ENCODE measurements at regions not wholly inside any gene's neighbourhood (a gene's known extent, or its start where the extent isn't known, plus 50 kb on each side); places are given as distances from the start of the nearest gene placed in this dataset.

DNA sequence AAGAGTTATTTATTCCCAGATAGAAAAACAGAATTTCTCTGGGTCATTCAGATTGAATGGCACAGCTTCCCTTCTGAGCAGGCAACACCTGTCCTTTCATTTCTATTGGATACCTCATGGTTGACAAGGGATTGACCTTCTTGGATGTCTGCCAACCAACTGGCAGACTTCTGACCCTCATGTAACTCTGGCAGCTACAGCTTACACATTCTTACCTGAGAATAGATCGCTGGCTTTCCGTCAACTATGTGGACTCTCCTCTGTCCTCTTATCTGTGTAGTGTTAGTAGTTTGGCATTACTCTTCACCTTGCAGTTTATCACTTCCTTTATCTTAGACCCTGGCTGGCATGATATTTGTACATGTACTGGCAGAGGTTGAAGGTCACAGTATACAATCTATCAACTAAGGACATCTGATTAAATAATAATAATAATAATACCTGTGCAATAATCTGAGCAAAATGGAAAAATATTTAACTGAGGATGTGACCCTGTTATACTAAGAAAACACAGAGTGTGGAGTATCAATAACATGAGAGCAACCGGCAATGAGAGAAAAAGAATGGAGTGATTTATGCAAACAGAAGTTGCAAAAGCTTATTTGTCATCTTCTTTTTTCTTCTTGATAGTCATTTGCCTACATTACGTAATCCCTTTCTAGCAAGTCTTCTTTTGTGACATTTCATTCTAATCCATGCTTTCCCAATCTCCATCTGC, 1118.2 kb downstream of the ARAP2 start:
- Histone ChIP-seq H3K36me3 (ENCODE audit: insufficient read depth, low read length) (no peaks in the 10 kb centered on the region), H3K9me3 (ENCODE audit: control insufficient read depth, insufficient read depth, low read length) (no peaks in the 10 kb centered on the region), H3K4me1 (ENCODE audit: insufficient read depth, low read length) (no peaks in the 10 kb centered on the region), H3K9ac (ENCODE audit: low read depth, low read length) (no peak overlapping the region)

DNA sequence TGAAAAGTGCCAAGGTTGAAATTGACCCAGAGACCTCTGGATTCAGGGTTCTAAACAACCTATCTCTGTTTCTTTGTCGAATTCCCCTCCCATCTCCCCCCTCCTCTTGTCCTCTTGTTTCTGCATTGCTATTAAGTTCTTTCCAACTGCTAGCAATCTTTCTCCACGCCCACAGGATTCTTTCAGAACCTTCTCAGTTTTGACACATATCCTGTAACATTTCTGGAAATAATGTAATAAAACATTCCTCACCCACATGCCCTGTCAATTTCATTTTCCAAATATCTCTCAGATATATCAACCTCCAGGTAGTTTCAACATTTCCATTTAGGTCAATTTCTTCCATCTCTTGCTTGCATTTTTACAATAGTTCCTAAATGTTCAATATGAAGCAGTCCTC, 1105.9 kb downstream of the ARAP2 start:
- Histone ChIP-seq H3K9me3 (ENCODE audit: control insufficient read depth, insufficient read depth, low read length) (peaks cover 8% of the 10 kb centered on the region), H3K9ac (ENCODE audit: low read depth, low read length) (no peak overlapping the region), H3K4me1 (ENCODE audit: insufficient read depth, low read length) (no peaks in the 10 kb centered on the region), H3K36me3 (ENCODE audit: insufficient read depth, low read length) (no peaks in the 10 kb centered on the region; the same call in 1 of the 2 replicates)

DNA sequence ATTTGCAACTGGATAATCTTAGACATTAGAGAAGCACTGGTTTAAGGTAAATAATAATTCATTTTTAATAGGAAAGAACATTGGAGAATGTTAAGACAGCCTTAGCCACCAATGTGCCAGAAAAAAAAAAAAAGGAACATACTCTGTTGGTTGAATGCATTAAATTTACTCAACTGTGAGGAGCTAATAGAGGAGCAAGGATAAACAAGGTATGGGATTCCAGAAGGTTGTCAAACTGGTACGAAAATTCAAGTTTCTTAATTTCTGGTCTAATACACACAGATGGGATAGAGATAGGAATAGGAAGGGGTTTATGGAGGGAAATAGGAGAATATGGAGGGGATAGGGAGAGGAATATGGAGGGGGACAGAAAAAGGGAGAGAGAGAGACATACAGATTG, 1096.6 kb downstream of the ARAP2 start:
- H3K4me1 ChIP-seq (ENCODE audit: insufficient read depth, low read length) = no peaks in the 10 kb centered on the region
- H3K9me3 ChIP-seq (ENCODE audit: control insufficient read depth, insufficient read depth, low read length) = 0 out of 2 replicates have a peak, but pooled peaks cover 7% of the 10 kb centered on the region

DNA sequence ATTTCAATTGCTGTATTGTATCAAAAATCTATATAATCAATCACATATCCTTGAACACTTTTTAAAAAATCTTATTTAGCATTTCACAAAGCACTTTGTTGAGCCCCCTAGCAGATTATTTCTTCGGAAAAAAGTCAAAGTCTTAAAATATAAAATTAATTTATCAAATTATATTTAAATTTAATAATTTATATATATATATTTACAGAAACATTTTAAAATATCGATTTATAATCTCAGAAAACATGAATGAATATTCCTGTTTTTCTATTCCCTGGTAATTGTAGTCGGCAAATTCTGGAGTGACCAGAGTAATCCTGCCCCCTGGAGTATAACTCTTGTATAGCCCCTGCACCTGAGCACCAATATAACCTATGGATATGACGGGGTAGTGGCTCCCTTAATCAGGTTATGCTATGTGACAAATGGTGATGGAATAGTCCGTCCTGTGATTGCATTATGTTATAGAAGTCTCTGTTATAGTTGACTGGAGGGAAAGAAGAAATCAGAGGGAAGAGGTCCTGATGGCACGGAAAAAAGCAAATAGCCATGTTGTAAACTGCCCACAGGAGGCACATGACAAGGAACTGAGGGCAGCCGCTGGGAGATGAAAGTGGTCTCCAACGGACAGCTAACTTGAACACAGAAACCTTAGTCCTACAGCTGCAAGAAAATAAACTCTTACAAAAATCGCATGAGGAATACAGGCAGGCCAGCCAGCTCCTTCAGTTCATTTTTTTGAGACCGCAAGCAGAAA, 1092.3 kb downstream of the ARAP2 start:
- no peaks in the 10 kb centered on the region for H3K36me3 ChIP-seq (ENCODE audit: insufficient read depth, low read length)
- no peaks in the 10 kb centered on the region for H3K4me1 ChIP-seq (ENCODE audit: insufficient read depth, low read length)
- no peaks in the 10 kb centered on the region for H3K9me3 ChIP-seq (ENCODE audit: control insufficient read depth, insufficient read depth, low read length)
- no peak overlapping the region for H3K9ac ChIP-seq (ENCODE audit: low read depth, low read length)

More for the DNA sequence above, 1096.6 kb downstream of the ARAP2 start:
- no peak overlapping the region for H3K9ac ChIP-seq (ENCODE audit: low read depth, low read length)
- H3K36me3 ChIP-seq (ENCODE audit: insufficient read depth, low read length) = no peaks in the 10 kb centered on the region

DNA sequence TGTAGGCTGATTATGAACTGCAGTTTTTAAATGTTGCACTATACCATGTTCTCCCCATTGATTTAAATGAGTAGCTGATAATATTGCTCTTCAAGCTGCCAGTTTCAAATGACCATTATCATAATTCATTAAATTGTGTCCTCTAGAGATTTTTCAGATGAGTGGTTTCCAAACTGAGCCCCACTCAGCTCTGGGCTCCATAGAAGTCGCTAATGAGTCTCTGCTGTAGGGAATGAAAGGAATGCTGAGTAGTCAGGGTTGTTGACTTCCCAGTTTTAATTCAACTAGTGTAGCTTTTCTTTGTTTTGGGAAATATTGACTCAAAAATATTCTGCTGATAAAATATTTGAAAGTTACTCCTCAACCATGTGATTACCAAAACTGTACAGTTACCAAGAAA, 1081.1 kb downstream of the ARAP2 start:
- no peaks in the 10 kb centered on the region for H3K36me3 ChIP-seq (ENCODE audit: insufficient read depth, low read length)
- H3K4me1 ChIP-seq (ENCODE audit: insufficient read depth, low read length) = no peaks in the 10 kb centered on the region
- H3K9ac ChIP-seq (ENCODE audit: low read depth, low read length) = no peak overlapping the region
- no peaks in the 10 kb centered on the region for H3K9me3 ChIP-seq (ENCODE audit: control insufficient read depth, insufficient read depth, low read length)

DNA sequence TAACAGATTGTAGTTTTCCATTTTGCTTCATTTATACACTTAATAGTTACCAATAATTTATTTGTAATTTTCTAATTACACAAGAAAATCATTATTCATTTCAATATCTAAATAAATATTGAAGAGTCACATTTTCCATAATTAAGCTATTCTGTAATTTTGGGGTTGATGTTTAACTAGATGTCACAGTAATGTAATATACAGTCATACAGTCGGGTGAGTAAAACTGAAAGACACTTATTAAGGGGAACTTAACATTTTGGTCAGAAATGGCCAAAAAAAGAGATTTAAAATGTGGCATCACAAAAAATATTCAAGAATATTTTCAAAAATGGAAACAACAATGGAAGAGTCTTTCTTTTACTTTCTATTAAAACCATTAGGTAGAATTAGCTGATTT, 1080.3 kb downstream of the ARAP2 start:
- no peak overlapping the region for H3K9ac ChIP-seq (ENCODE audit: low read depth, low read length)
- H3K36me3 ChIP-seq (ENCODE audit: insufficient read depth, low read length) = no peaks in the 10 kb centered on the region
- H3K9me3 ChIP-seq (ENCODE audit: control insufficient read depth, insufficient read depth, low read length) = no peaks in the 10 kb centered on the region
- no peaks in the 10 kb centered on the region for H3K4me1 ChIP-seq (ENCODE audit: insufficient read depth, low read length)

DNA sequence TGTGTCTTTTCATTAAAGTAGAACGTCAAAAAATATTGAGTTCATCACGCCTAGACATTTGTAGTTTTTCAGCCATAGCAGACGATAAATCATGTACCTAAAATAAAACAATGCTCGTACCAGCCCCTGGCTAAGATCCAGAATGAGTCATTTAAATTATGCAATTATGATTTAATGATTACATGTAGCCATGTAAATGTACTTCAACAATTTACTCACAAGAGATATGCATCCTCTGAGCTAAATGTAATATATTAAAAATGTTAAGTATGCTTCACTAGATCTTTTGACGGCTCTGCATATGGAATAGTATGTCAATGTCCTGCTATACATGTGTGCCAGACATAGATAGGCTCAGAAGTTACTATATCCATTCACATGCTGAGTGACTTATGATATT, 1077.8 kb downstream of the ARAP2 start:
- Histone ChIP-seq H3K36me3 (ENCODE audit: insufficient read depth, low read length) (no peaks in the 10 kb centered on the region), H3K9ac (ENCODE audit: low read depth, low read length) (no peak overlapping the region), H3K9me3 (ENCODE audit: control insufficient read depth, insufficient read depth, low read length) (no peaks in the 10 kb centered on the region), H3K4me1 (ENCODE audit: insufficient read depth, low read length) (no peaks in the 10 kb centered on the region)

DNA sequence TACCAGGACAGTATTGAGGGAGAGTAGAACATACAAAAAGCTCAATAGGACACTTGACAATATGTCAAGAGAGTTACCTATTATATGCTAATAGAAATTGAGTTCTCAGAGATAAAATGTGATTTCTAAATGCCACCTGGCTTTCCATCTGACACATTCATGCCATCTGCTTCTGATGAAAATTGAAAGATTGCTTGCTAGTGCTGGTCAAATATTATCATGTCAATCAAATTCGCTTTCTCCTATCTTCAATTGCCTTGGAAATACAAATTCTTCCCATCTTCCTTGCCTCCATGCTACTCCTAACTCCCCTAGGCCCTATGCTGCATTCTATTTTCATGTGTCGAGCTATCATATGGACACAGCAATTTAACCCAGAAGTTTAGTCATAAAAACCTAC, 1076.9 kb downstream of the ARAP2 start:
- H3K36me3 ChIP-seq (ENCODE audit: insufficient read depth, low read length) = no peaks in the 10 kb centered on the region
- H3K9me3 ChIP-seq (ENCODE audit: control insufficient read depth, insufficient read depth, low read length) = no peaks in the 10 kb centered on the region
- no peak overlapping the region for H3K9ac ChIP-seq (ENCODE audit: low read depth, low read length)
- H3K4me1 ChIP-seq (ENCODE audit: insufficient read depth, low read length) = no peaks in the 10 kb centered on the region

DNA sequence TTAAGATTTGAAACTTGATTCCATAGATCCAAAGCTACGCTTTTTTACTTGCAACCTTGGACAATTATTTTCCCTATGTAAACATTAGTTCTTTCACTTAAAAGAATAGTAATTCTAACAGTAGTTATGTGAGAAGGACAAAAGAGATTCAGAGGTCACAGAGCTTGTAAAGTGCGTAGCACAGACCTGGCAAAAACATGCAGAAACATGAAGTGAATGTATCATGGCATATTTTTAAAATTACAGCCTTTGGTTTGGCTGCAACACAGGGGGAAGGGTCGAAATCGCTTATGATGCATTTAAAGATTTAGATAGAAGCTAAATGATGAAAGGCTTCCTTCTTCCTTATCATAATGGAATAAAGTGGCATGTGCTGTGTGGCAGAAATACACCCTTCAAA, 1068.8 kb downstream of the ARAP2 start:
- H3K36me3 ChIP-seq (ENCODE audit: insufficient read depth, low read length) = no peaks in the 10 kb centered on the region
- H3K4me1 ChIP-seq (ENCODE audit: insufficient read depth, low read length) = no peaks in the 10 kb centered on the region
- H3K9me3 ChIP-seq (ENCODE audit: control insufficient read depth, insufficient read depth, low read length) = no peaks in the 10 kb centered on the region
- no peak overlapping the region for H3K9ac ChIP-seq (ENCODE audit: low read depth, low read length)

DNA sequence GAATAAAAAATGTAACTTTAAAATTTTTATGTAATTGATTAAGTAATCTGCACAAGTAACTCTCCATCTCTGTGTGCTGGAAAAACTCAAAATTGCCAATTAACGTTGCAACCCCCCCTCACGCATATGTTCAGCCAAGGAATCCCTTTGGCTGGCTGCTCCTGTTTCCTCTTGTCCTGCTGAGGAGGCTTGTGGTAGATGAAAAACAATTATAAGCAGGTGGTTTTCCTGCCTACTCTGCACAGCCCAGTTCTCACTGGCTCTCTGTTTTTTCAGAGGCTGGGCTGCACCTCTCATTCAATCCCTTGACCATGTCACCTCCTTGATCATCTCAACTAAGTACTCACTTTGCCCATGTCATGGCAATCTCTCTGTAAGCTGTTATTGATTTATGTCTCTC, 1068.4 kb downstream of the ARAP2 start:
- Histone ChIP-seq H3K36me3 (ENCODE audit: insufficient read depth, low read length) (no peaks in the 10 kb centered on the region), H3K4me1 (ENCODE audit: insufficient read depth, low read length) (no peaks in the 10 kb centered on the region), H3K9me3 (ENCODE audit: control insufficient read depth, insufficient read depth, low read length) (no peaks in the 10 kb centered on the region), H3K9ac (ENCODE audit: low read depth, low read length) (no peak overlapping the region)

DNA sequence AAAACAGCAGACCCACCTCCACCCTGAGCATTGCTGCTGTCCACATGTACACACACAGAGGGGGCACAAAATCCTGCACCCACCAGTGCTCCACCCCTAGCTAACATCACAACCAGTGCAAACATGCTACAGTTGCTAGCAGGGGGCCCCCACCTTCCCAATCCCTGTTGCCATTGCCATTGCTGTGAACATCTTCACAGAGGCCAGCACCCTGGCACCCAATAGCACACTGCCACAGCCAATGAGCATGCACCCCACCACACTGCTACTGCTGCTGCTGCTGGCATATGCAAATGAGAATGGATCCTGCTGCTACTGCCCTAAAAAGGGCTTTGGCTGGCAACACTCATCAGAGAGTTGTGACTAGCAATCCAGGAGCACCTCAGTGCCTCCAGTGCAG, 1061.9 kb downstream of the ARAP2 start:
- no peaks in the 10 kb centered on the region for H3K9me3 ChIP-seq (ENCODE audit: control insufficient read depth, insufficient read depth, low read length)
- no peak overlapping the region for H3K9ac ChIP-seq (ENCODE audit: low read depth, low read length)
- no peaks in the 10 kb centered on the region for H3K36me3 ChIP-seq (ENCODE audit: insufficient read depth, low read length)
- no peaks in the 10 kb centered on the region for H3K4me1 ChIP-seq (ENCODE audit: insufficient read depth, low read length)

DNA sequence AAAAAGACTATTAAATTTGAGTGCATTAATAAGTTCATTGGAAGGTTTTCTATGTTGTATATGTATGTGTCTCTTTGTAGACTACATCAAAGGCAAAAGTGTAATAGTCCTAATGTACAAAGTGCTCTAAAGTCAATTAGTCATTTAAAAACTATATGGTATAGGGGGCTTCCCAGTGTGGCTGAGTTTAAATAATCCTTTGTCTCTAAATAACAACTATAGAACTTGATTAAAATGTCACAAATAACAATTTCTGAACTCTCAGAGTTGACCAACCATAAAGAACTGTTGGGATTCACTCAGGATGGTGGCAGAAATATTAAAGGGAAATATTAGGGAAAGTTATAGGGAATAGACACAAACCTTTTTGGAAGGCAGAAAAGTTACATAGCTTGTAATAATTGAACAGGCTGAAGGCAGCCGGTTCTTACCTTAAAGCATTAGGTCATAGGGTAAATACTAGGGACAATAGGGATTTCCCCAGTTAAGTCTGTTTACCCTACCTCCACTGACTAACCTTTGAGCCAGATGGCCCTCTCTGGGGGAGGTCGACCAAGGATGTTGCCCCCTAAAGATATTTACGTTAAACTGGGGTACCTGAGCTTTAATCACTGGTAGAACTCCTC, 1054.2 kb downstream of the ARAP2 start:
- Histone ChIP-seq H3K9me3 (ENCODE audit: control insufficient read depth, insufficient read depth, low read length) (no peaks in the 10 kb centered on the region), H3K4me1 (ENCODE audit: insufficient read depth, low read length) (0 out of 2 replicates have a peak, but pooled peaks cover 4% of the 10 kb centered on the region), H3K36me3 (ENCODE audit: insufficient read depth, low read length) (no peaks in the 10 kb centered on the region), H3K9ac (ENCODE audit: low read depth, low read length) (no peak overlapping the region)

DNA sequence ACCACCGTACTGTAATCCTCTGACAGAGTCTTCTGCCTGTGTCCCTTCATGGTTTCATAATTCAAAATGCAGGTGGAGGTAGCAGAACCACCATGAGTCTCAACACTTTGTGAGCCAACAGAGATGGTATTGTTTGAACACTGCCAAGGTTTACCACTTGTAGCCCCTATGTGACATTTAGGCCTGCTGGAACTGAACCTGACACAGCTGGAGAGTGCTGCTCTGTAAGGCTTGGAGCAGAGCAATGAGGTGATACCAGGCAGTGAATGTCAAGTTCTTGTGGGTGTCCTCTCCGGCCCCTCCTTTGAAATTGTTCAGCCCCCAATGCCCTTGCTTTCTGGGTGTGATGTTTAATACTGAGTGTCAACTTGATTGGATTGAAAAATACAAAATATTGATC, 1042.9 kb downstream of the ARAP2 start:
- Histone ChIP-seq H3K9ac (ENCODE audit: low read depth, low read length) (no peak overlapping the region), H3K9me3 (ENCODE audit: control insufficient read depth, insufficient read depth, low read length) (no peaks in the 10 kb centered on the region), H3K4me1 (ENCODE audit: insufficient read depth, low read length) (no peaks in the 10 kb centered on the region), H3K36me3 (ENCODE audit: insufficient read depth, low read length) (no peaks in the 10 kb centered on the region)

DNA sequence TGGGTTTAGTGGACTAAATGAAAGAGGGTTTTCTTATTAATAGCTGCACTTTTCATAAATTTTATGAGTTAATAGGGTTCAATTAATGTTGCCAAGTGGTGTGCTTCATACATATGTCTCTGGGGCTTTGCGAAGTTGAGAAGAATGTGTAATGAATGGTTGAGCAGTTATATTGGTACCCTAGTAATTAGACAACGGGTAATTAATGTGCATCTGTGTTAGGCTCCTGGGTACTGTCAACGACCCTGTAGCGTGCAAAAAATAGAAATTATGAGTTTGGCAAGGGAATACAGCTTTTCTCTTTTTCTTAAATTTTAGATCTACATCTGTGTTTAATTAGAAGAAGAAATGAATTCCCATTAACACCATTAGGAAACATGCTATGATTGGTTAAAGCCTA, 1027.7 kb downstream of the ARAP2 start:
- Histone ChIP-seq H3K4me1 (ENCODE audit: insufficient read depth, low read length) (no peaks in the 10 kb centered on the region), H3K36me3 (ENCODE audit: insufficient read depth, low read length) (no peaks in the 10 kb centered on the region), H3K9me3 (ENCODE audit: control insufficient read depth, insufficient read depth, low read length) (no peaks in the 10 kb centered on the region), H3K9ac (ENCODE audit: low read depth, low read length) (no peak overlapping the region)

DNA sequence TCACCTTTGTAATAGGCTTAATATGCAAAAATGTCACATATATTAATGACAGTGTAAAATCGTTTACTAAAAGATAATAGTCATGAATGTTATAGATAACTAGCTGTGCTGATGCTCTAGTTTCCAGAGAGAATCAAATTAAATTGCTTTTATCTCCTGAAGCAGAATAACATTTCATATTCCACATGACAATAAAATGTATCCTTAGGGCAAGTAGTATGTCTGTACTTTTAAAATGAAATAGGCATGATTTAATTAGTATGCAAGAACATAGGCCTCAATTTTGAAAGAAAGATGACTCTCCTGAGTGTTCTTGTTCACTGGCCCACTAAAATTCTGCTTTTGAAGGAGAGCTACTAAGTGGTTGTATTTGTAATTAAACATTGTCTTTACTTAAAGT, 1027.0 kb downstream of the ARAP2 start:
- Histone ChIP-seq H3K36me3 (ENCODE audit: insufficient read depth, low read length) (no peaks in the 10 kb centered on the region), H3K9ac (ENCODE audit: low read depth, low read length) (no peak overlapping the region), H3K4me1 (ENCODE audit: insufficient read depth, low read length) (no peaks in the 10 kb centered on the region), H3K9me3 (ENCODE audit: control insufficient read depth, insufficient read depth, low read length) (no peaks in the 10 kb centered on the region)

Data from ES-I3 (cell line).